ENCODE measurements at regions not wholly inside any gene's neighbourhood (a gene's known extent, or its start where the extent isn't known, plus 50 kb on each side); places are given as distances from the start of the nearest gene placed in this dataset.
"Not testable (repeated sequence)": the region's sequence is repeated elsewhere in the genome, so short reads cannot be mapped to it uniquely, and the experiment has no call there.

DNA sequence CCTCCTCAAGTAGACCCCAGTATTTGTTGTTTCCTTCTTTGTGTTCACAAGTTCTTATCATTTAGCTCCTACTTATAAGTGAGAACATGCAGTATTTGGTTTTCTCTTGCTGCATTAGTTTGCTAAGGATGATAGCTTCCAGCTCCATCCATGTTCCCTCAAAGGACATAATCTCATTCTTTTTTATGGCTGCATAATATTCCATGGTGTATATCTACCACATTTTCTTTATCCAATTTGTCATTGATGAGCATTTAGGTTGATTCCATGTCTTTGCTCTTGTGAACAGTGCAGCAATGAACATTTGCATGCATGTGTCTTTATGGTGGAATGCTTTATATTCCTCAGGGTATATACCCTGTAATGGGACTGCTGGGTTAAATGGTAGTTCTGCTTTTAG, 137.7 kb upstream of the SLC38A2 start:
- DNase-seq; H3K36me3 ChIP-seq (ENCODE audit: control insufficient read depth, insufficient read depth, low read length); H3K4me3 ChIP-seq (ENCODE audit: low read length); H3K27ac ChIP-seq (ENCODE audit: low read length); H3K27me3 ChIP-seq (ENCODE audit: control insufficient read depth, insufficient read depth, low read length); H3K4me1 ChIP-seq (ENCODE audit: control insufficient read depth, insufficient read depth, low read length): not testable (repeated sequence)
- peaks cover 10% of the 10 kb centered on the region for H3K9me3 ChIP-seq (ENCODE audit: control insufficient read depth, low read depth, low read length)

DNA sequence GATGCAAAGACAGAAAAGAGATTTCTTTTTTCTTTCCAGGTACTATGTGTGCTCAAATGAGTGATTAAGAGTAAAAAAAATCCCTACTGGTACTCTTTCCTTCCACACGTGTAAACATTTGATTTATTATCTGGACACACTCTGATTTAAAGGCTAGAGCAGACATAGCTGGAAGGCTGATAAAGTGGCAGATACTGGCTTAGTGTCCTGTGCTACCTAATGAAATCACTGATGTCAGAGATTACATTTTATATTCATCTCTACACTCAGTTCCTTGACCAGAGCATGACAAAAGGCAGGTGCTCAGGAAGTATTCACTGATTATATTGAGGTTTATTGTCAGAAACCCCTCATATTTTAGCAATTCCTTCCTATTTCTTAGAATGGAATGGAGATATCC, 136.6 kb upstream of the SLC38A2 start:
- no peak for DNase-seq
- H3K27ac ChIP-seq (ENCODE audit: low read length): no peak overlapping the region
- WGBS (ENCODE audit: insufficient coverage, low lambda C conversion rate): 29% methylated on average over 1 of the region's 1 CpG

DNA sequence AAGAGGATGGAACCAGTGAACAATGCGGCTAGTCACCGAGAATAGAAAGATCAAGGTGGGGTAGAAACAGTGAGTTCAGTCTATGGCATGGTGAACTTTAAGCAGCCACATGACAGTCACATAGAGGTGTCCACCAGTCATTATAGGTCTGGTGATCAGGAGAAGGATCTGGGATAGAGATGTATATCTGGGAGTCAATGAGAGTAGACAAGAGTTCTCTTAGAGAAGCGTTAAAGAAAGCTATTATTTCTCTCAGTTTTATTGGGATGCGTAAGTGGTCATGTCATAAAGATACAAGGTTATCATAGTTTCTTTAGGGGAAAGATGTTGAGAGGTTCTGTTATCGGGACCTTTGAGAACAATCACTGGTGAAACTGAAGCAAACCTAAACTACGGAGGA, 136.1 kb upstream of the SLC38A2 start:
- DNase-seq: no peak
- WGBS (ENCODE audit: insufficient coverage, low lambda C conversion rate): 100% methylated on average over 1 of the region's 6 CpGs
- H3K4me1 ChIP-seq (ENCODE audit: control insufficient read depth, insufficient read depth, low read length): no peaks in the 10 kb centered on the region

More for the DNA sequence above, 136.6 kb upstream of the SLC38A2 start:
- H3K36me3 ChIP-seq (ENCODE audit: control insufficient read depth, insufficient read depth, low read length): no peaks in the 10 kb centered on the region
- no peaks in the 10 kb centered on the region for H3K4me1 ChIP-seq (ENCODE audit: control insufficient read depth, insufficient read depth, low read length)
- H3K27me3 ChIP-seq (ENCODE audit: control insufficient read depth, insufficient read depth, low read length): no peaks in the 10 kb centered on the region
- peaks cover 10% of the 10 kb centered on the region for H3K9me3 ChIP-seq (ENCODE audit: control insufficient read depth, low read depth, low read length)
- H3K4me3 ChIP-seq (ENCODE audit: low read length): no peak overlapping the region

DNA sequence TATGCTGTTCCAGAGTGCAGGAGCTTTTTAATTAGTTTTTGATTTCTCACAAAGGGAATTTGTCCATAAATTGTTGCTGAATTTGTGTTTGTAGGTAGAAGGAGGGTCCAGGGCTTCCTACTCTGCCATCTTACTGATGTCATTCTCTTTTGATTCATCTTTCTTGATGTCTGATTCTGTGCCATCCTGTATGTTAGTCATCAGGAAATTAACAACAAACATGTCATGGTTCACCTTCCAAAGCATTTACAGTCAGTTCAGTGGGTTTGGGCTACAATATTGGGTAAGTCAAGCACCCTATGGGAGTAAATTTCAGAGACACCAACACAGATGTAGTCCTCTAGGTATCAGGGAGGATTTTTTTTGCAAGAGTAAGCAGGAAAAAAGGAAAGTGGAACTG, 135.2 kb upstream of the SLC38A2 start:
- no peaks in the 10 kb centered on the region for H3K27me3 ChIP-seq (ENCODE audit: control insufficient read depth, insufficient read depth, low read length)
- peaks cover 10% of the 10 kb centered on the region for H3K9me3 ChIP-seq (ENCODE audit: control insufficient read depth, low read depth, low read length)
- H3K4me1 ChIP-seq (ENCODE audit: control insufficient read depth, insufficient read depth, low read length): no peaks in the 10 kb centered on the region
- no peaks in the 10 kb centered on the region for H3K36me3 ChIP-seq (ENCODE audit: control insufficient read depth, insufficient read depth, low read length)
- H3K4me3 ChIP-seq (ENCODE audit: low read length): no peak overlapping the region
- no peak overlapping the region for H3K27ac ChIP-seq (ENCODE audit: low read length)
- no peak for DNase-seq

More for the DNA sequence above, 136.1 kb upstream of the SLC38A2 start:
- Histone ChIP-seq H3K9me3 (ENCODE audit: control insufficient read depth, low read depth, low read length) (peaks cover 10% of the 10 kb centered on the region), H3K27me3 (ENCODE audit: control insufficient read depth, insufficient read depth, low read length) (no peaks in the 10 kb centered on the region), H3K27ac (ENCODE audit: low read length) (no peak overlapping the region), H3K4me3 (ENCODE audit: low read length) (no peak overlapping the region), H3K36me3 (ENCODE audit: control insufficient read depth, insufficient read depth, low read length) (no peaks in the 10 kb centered on the region)

DNA sequence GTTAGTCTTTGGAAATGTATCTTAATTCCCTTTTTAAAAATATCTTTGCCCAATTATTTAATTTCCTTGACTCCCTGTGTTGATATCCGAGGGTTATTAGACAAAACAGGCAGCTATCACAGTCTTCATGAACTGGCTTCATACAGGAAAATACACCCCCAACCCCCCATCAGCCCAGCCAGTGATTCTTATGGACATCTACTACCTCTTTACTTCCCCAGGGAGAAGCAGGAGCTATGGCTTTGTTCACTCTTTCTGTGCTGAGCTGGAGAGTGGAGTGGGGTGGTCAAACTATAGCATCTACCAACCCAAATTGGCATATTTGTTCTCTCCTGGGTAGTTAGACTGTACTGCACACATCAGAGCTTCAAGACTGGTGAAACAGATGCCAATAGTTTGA, 134.4 kb upstream of the SLC38A2 start:
- Histone ChIP-seq H3K27ac (ENCODE audit: low read length) (no peak overlapping the region), H3K4me1 (ENCODE audit: control insufficient read depth, insufficient read depth, low read length) (no peaks in the 10 kb centered on the region), H3K9me3 (ENCODE audit: control insufficient read depth, low read depth, low read length) (peaks cover 10% of the 10 kb centered on the region), H3K36me3 (ENCODE audit: control insufficient read depth, insufficient read depth, low read length) (no peaks in the 10 kb centered on the region), H3K27me3 (ENCODE audit: control insufficient read depth, insufficient read depth, low read length) (no peaks in the 10 kb centered on the region), H3K4me3 (ENCODE audit: low read length) (no peak overlapping the region)
- 83% methylated on average over 1 of the region's 1 CpG for WGBS (ENCODE audit: insufficient coverage, low lambda C conversion rate)
- DNase-seq: no peak

DNA sequence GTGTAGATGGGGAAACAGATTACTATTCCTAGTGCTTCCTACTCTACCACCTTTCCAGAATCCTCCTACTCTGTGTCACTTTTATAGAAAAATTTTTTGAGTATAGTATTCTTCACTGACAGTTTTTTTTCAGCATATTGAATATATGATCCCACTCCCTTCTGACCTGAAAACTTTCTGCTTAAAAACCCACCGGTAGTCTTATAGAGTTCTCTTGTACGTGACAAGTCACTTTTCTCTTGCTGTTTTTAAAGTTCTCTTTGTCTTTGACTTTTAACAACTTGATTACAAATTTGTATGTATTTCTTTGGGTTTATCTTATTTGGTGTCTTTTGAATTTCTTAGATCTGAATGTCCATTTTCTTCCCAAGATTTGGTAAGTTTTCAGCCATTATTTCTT, 133.6 kb upstream of the SLC38A2 start:
- H3K9me3 ChIP-seq (ENCODE audit: control insufficient read depth, low read depth, low read length): peaks cover 10% of the 10 kb centered on the region
- H3K27me3 ChIP-seq (ENCODE audit: control insufficient read depth, insufficient read depth, low read length): no peaks in the 10 kb centered on the region
- no peak overlapping the region for H3K4me3 ChIP-seq (ENCODE audit: low read length)
- no peak overlapping the region for H3K27ac ChIP-seq (ENCODE audit: low read length)
- no peak for DNase-seq
- no peaks in the 10 kb centered on the region for H3K36me3 ChIP-seq (ENCODE audit: control insufficient read depth, insufficient read depth, low read length)
- no peaks in the 10 kb centered on the region for H3K4me1 ChIP-seq (ENCODE audit: control insufficient read depth, insufficient read depth, low read length)
- no CpG with 5 or more reads among the region's 2 CpGs for WGBS (ENCODE audit: insufficient coverage, low lambda C conversion rate)

DNA sequence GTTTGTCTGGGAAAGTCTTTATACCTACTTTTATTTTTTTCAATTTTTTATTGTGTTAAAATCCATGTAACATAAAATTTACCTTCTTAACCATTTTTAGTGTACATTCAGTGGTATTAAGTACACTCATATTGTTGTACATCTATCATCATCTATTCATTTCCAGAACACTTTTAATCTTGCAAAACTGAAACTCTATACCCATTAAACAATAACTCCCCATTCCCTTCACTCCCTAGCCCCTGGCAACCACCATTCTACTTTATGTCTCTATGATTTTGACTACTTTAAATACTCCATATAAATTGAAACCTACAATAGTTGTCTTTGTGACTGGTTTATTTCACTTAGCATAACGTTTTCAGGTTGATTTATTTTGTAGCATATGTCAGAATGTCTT, 131.9 kb upstream of the SLC38A2 start:
- WGBS (ENCODE audit: insufficient coverage, low lambda C conversion rate): 100% methylated on average over 1 of the region's 1 CpG

DNA sequence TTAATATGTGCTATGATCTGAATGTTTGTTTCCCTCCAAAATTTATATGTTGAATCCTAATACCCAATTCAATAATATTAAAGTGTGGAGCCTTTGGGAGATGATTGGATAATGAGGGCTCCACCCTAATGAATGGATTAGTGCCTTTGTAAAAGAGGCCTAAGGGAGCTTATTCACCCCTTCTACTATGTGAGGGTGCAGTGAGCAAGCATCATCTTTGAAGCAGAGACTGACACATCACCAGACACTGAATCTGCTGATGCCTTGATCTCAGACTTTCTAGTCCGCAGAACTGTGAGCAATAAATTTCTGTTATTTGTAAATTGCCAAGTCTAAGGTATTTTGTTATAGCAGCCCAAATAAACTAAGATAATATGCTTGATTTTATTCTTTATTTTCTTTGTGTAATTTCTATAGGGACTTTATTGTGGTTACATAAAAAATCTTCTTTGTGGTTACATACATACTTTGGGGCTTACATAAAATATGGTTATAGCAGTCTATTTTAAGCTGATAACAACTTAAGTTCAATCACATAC, 131.1 kb upstream of the SLC38A2 start:
- Histone ChIP-seq H3K4me1 (ENCODE audit: control insufficient read depth, insufficient read depth, low read length) (no peaks in the 10 kb centered on the region), H3K9me3 (ENCODE audit: control insufficient read depth, low read depth, low read length) (peaks cover 17% of the 10 kb centered on the region), H3K36me3 (ENCODE audit: control insufficient read depth, insufficient read depth, low read length) (no peaks in the 10 kb centered on the region), H3K27me3 (ENCODE audit: control insufficient read depth, insufficient read depth, low read length) (no peaks in the 10 kb centered on the region), H3K27ac (ENCODE audit: low read length) (no peak overlapping the region), H3K4me3 (ENCODE audit: low read length) (no peak overlapping the region)
- no peak for DNase-seq
- no CpG with 5 or more reads among the region's 1 CpG for WGBS (ENCODE audit: insufficient coverage, low lambda C conversion rate)

More for the DNA sequence above, 131.9 kb upstream of the SLC38A2 start:
- no peak overlapping the region for H3K4me3 ChIP-seq (ENCODE audit: low read length)
- peaks cover 17% of the 10 kb centered on the region for H3K9me3 ChIP-seq (ENCODE audit: control insufficient read depth, low read depth, low read length)
- no peaks in the 10 kb centered on the region for H3K27me3 ChIP-seq (ENCODE audit: control insufficient read depth, insufficient read depth, low read length)
- no peaks in the 10 kb centered on the region for H3K4me1 ChIP-seq (ENCODE audit: control insufficient read depth, insufficient read depth, low read length)
- H3K36me3 ChIP-seq (ENCODE audit: control insufficient read depth, insufficient read depth, low read length): no peaks in the 10 kb centered on the region
- H3K27ac ChIP-seq (ENCODE audit: low read length): no peak overlapping the region
- DNase-seq: no peak

DNA sequence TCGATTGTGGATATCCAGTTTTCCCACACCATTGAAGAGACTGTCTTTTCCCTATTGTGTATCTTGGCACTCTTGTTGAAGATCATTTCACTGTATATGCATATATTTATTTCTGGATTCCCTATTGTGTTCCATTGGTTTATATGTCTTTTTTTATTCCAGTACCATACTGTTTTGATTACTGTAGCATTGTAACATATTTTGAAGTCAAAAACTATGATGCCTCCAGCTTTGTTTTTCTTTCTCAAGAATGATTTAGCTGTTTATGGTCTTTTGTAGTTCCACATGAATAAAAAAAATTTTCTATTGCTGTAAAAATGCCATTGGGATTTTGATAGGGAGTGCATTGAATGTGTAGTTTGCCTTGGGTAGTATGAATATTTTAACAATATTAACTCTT, 128.1 kb upstream of the SLC38A2 start:
- Histone ChIP-seq H3K36me3 (ENCODE audit: control insufficient read depth, insufficient read depth, low read length) (no peaks in the 10 kb centered on the region), H3K27me3 (ENCODE audit: control insufficient read depth, insufficient read depth, low read length) (no peaks in the 10 kb centered on the region), H3K4me3 (ENCODE audit: low read length) (no peak overlapping the region), H3K27ac (ENCODE audit: low read length) (no peak overlapping the region), H3K4me1 (ENCODE audit: control insufficient read depth, insufficient read depth, low read length) (no peaks in the 10 kb centered on the region), H3K9me3 (ENCODE audit: control insufficient read depth, low read depth, low read length) (peaks cover 7% of the 10 kb centered on the region)
- no peak for DNase-seq
- 100% methylated on average over 1 of the region's 1 CpG for WGBS (ENCODE audit: insufficient coverage, low lambda C conversion rate)

DNA sequence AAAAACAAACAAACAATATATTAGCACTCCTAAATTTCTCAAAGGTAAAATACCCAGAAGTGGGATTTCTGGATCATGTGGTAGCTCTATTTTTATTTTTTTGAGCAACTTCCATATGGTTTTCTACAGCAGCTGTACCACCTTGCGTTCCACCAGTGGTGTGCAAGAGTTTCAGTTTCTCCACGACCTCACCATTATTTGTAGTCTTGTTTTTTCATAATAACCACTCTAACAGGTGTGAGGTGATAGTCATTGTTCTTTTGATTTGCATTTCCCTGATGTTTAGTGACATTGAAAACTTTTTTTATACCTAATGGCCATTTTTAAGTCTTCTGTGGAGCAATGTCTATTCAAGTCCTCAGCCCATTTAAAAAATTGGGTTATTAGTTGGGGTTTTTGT, 127.3 kb upstream of the SLC38A2 start:
- H3K9me3 ChIP-seq (ENCODE audit: control insufficient read depth, low read depth, low read length): peaks cover 7% of the 10 kb centered on the region
- no peak overlapping the region for H3K4me3 ChIP-seq (ENCODE audit: low read length)
- H3K36me3 ChIP-seq (ENCODE audit: control insufficient read depth, insufficient read depth, low read length): no peaks in the 10 kb centered on the region
- DNase-seq: no peak
- H3K27me3 ChIP-seq (ENCODE audit: control insufficient read depth, insufficient read depth, low read length): no peaks in the 10 kb centered on the region
- H3K27ac ChIP-seq (ENCODE audit: low read length): no peak overlapping the region
- H3K4me1 ChIP-seq (ENCODE audit: control insufficient read depth, insufficient read depth, low read length): no peaks in the 10 kb centered on the region
- no CpG with 5 or more reads among the region's 2 CpGs for WGBS (ENCODE audit: insufficient coverage, low lambda C conversion rate)

DNA sequence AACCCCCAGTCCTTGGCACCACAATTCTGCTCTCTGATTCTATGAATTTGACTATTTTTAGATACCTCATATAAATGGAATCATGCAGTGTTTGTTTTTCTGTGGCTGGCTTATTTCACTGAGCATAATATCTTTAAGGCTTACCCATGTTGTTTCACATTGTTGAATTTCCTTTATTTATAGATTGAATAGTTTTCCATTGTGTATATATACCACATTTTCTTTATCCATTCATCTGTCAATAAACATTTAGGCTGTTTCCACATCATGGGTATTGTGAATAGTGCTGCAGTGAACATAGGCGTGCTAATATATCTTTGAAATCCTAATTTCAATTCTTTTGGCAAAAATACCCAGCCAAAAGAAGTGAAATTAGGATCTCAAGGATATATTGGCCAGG, 126.7 kb upstream of the SLC38A2 start:
- H3K27ac ChIP-seq (ENCODE audit: low read length): no peak overlapping the region
- H3K4me3 ChIP-seq (ENCODE audit: low read length): no peak overlapping the region
- H3K4me1 ChIP-seq (ENCODE audit: control insufficient read depth, insufficient read depth, low read length): no peaks in the 10 kb centered on the region
- DNase-seq: no peak
- H3K27me3 ChIP-seq (ENCODE audit: control insufficient read depth, insufficient read depth, low read length): no peaks in the 10 kb centered on the region
- peaks cover 7% of the 10 kb centered on the region for H3K9me3 ChIP-seq (ENCODE audit: control insufficient read depth, low read depth, low read length)
- WGBS (ENCODE audit: insufficient coverage, low lambda C conversion rate): no CpG with 5 or more reads among the region's 1 CpG
- H3K36me3 ChIP-seq (ENCODE audit: control insufficient read depth, insufficient read depth, low read length): no peaks in the 10 kb centered on the region

All from large intestine (tissue), 3 donors.